CD4-positive, alpha-beta T cell (primary cell): ENCODE measurements at regions not wholly inside any gene's neighbourhood (a gene's known extent, or its start where the extent isn't known, plus 50 kb on each side); places are given as distances from the start of the nearest gene placed in this dataset.

Experiments used
- ATAC-seq: fragments of 200-7000 bp; cut with Tn5 transposase; one replicate; pipeline ENCODE4 v1.10.0; 2022; ENCODE audit warnings: mild to moderate bottlenecking; ENCODE audit not compliant: poor library complexity
- CTCF ChIA-PET: fragments of 350-600 bp; sonication (Branson Sonifier 250); formaldehyde crosslinking; loops from one replicate; lab custom pipeline; 2021; ENCODE audit warnings: antibody characterized with exemption, inconsistent platforms; lab: Charles Lee
- POLR2A ChIA-PET: fragments of 350-600 bp; sonication (Branson Sonifier 250); formaldehyde crosslinking; loops from one replicate; lab custom pipeline; 2021; ENCODE audit warnings: antibody characterized with exemption, inconsistent platforms; lab: Charles Lee
- DNase-seq, 14 experiments: peaks; one replicate each; pipeline ENCODE4 v3.0.0-alpha.2; 2013 to 2020; ENCODE audit warnings: mixed read lengths in 2 of 14
- H3K27ac ChIP-seq, 2 donors: one replicate each; pipeline versions ENCODE4 v1.5.1 to v1.7.0; 2013; ENCODE audit warnings: low read length in 2 of 2, low read depth in 1 of 2, mild to moderate bottlenecking in 1 of 2
- H3K27me3 ChIP-seq, 2 experiments: 1 replicate in 1 of 2; 2 replicates in 1 of 2; pipeline versions ENCODE4 v1.6.1 to v1.7.0; 2013; ENCODE audit warnings: low read length in 2 of 2, control low read depth in 1 of 2, mild to moderate bottlenecking in 1 of 2, moderate library complexity in 1 of 2; ENCODE audit not compliant: insufficient read depth in 2 of 2, control insufficient read depth in 1 of 2
- H3K36me3 ChIP-seq: one replicate; pipeline ENCODE4 v1.6.1; 2013; ENCODE audit warnings: low read length, control low read depth; ENCODE audit not compliant: insufficient read depth
- H3K4me1 ChIP-seq: one replicate; pipeline ENCODE4 v1.6.1; 2013; ENCODE audit warnings: low read length, control low read depth; ENCODE audit not compliant: insufficient read depth
- H3K4me3 ChIP-seq: one replicate; pipeline ENCODE4 v1.5.1; 2013; ENCODE audit warnings: mild to moderate bottlenecking, low read length, moderate library complexity
- H3K9me3 ChIP-seq, 2 experiments: 1 replicate in 1 of 2; 2 replicates in 1 of 2; pipeline versions ENCODE4 v1.6.1 to v1.7.0; 2013; ENCODE audit warnings: low read length in 2 of 2, mild to moderate bottlenecking in 2 of 2, control low read depth in 1 of 2, moderate library complexity in 1 of 2; ENCODE audit not compliant: control insufficient read depth in 1 of 2, insufficient read depth in 1 of 2
- H3K27ac Mint-ChIP-seq: one replicate; pipeline ENCODE4 v1.8.0; 2020; ENCODE audit warnings: mixed read lengths
- H3K27me3 Mint-ChIP-seq: one replicate; pipeline ENCODE4 v1.8.0; 2021; ENCODE audit warnings: mixed read lengths
- H3K36me3 Mint-ChIP-seq: one replicate; pipeline ENCODE4 v1.8.0; 2021; ENCODE audit warnings: low read depth, mixed read lengths
- H3K4me1 Mint-ChIP-seq: one replicate; pipeline ENCODE4 v1.8.0; 2021; ENCODE audit warnings: low read depth, mixed read lengths
- H3K4me3 Mint-ChIP-seq: one replicate; pipeline ENCODE4 v1.8.0; 2020; ENCODE audit warnings: mild to moderate bottlenecking, mixed read lengths
- H3K9me3 Mint-ChIP-seq: one replicate; pipeline ENCODE4 v1.8.0; 2020; ENCODE audit warnings: mixed read lengths
- intact Hi-C, 2 experiments: fragments of 100-400 bp; cut with DNase I in 1 of 2; cut with micrococcal nuclease in 1 of 2; formaldehyde crosslinking; loops; one replicate each; pipeline versions ENCODE4 v1.15.1 to v1.9.0; 2023 to 2025; cut with DNase I, micrococcal nuclease
- TF ChIP-seq, protein P1 (sequence below): fragments of 200-600 bp; IDR thresholded peaks from one replicate; pipeline ENCODE4 v1.8.0; 2022; ENCODE audit warnings: antibody characterized with exemption, mild to moderate bottlenecking

GRCh38 chr2:51695531-51695930 is 663.6 kb upstream of the NRXN1 start:
- CTCF ChIA-PET = no interaction called here

GRCh38 chr2:51693640-51694039 is 661.7 kb upstream of the NRXN1 start:
- ATAC-seq (no peak), DNase-seq (no peak)
- POLR2A ChIA-PET = no interaction called here
- Mint-ChIP-seq H3K4me3 (no peak overlapping the region), H3K27me3 (no peaks in the 10 kb centered on the region), H3K27ac (no peak overlapping the region), H3K4me1 (no peaks in the 10 kb centered on the region), H3K36me3 (no peaks in the 10 kb centered on the region), H3K9me3 (peaks cover 3% of the 10 kb centered on the region)
- TF ChIP-seq, protein P1, sequence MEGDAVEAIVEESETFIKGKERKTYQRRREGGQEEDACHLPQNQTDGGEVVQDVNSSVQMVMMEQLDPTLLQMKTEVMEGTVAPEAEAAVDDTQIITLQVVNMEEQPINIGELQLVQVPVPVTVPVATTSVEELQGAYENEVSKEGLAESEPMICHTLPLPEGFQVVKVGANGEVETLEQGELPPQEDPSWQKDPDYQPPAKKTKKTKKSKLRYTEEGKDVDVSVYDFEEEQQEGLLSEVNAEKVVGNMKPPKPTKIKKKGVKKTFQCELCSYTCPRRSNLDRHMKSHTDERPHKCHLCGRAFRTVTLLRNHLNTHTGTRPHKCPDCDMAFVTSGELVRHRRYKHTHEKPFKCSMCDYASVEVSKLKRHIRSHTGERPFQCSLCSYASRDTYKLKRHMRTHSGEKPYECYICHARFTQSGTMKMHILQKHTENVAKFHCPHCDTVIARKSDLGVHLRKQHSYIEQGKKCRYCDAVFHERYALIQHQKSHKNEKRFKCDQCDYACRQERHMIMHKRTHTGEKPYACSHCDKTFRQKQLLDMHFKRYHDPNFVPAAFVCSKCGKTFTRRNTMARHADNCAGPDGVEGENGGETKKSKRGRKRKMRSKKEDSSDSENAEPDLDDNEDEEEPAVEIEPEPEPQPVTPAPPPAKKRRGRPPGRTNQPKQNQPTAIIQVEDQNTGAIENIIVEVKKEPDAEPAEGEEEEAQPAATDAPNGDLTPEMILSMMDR = no peak
- no peaks in the 10 kb centered on the region for H3K4me1 ChIP-seq
- CTCF ChIA-PET = no interaction called here
- peaks cover 0 to 3% of the 10 kb centered on the region in 2 experiments for H3K9me3 ChIP-seq
- H3K27ac ChIP-seq = no peak overlapping the region
- no peaks in the 10 kb centered on the region for H3K36me3 ChIP-seq
- intact Hi-C loops = no loop called here
- no peak overlapping the region for H3K4me3 ChIP-seq
- no peaks in the 10 kb centered on the region for H3K27me3 ChIP-seq

More at GRCh38 chr2:51695531-51695930, 663.6 kb upstream of the NRXN1 start:
- no peak overlapping the region for H3K27ac ChIP-seq
- Mint-ChIP-seq H3K4me3 (no peak overlapping the region), H3K27ac (no peak overlapping the region), H3K9me3 (peaks cover 3% of the 10 kb centered on the region), H3K27me3 (no peaks in the 10 kb centered on the region), H3K36me3 (no peaks in the 10 kb centered on the region), H3K4me1 (no peaks in the 10 kb centered on the region)
- no peaks in the 10 kb centered on the region for H3K4me1 ChIP-seq
- intact Hi-C loops = no loop called here
- H3K4me3 ChIP-seq = no peak overlapping the region
- H3K36me3 ChIP-seq = no peaks in the 10 kb centered on the region
- ATAC-seq (no peak), DNase-seq (no peak)
- H3K27me3 ChIP-seq = no peaks in the 10 kb centered on the region
- H3K9me3 ChIP-seq = peaks cover 0 to 3% of the 10 kb centered on the region in 2 experiments
- TF ChIP-seq, protein P1 = no peak
- POLR2A ChIA-PET = no interaction called here

GRCh38 chr2:51681854-51682253 is 649.9 kb upstream of the NRXN1 start:
- TF ChIP-seq, protein P1 = no peak
- CTCF ChIA-PET = no interaction called here
- no peak for ATAC-seq
- POLR2A ChIA-PET = no interaction called here
- Mint-ChIP-seq H3K4me1 (no peaks in the 10 kb centered on the region), H3K27ac (no peak overlapping the region), H3K9me3 (peaks cover 6% of the 10 kb centered on the region), H3K27me3 (no peaks in the 10 kb centered on the region), H3K4me3 (no peak overlapping the region), H3K36me3 (no peaks in the 10 kb centered on the region)
- Histone ChIP-seq H3K27me3 (no peaks in the 10 kb centered on the region), H3K4me1 (no peaks in the 10 kb centered on the region), H3K36me3 (no peaks in the 10 kb centered on the region), H3K27ac (no peak overlapping the region), H3K9me3 (peaks cover 0 to 3% of the 10 kb centered on the region in 2 experiments), H3K4me3 (no peak overlapping the region)
- intact Hi-C loops = no loop called here
- DNase-seq = no peak
